ENCODE measurements at regions not wholly inside any gene's neighbourhood (a gene's known extent, or its start where the extent isn't known, plus 50 kb on each side); places are given as distances from the start of the nearest gene placed in this dataset.

DNA sequence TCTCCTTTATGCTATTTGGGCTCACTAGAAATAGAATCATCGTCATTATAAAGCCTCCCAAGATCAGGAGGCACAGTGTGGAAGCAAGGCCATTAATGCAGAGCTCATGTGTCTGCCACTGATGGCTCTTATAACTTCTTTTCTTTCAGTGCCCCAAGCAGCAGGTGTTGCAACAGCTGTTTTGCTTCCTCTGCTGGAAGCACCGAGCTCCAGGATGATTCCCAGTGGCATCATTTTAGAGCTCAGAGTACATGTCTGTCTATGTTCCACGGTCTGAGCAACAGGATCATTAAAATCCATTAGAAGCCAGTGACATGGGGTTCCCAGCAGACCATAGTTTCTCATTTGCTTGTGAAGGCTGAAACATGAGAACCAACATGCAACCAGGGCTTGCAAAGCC, 803.0 kb upstream of the FAT3 start:
- no peaks in the 10 kb centered on the region for H3K27me3 ChIP-seq (ENCODE audit: insufficient read depth)
- no peak overlapping the region for H3K4me3 ChIP-seq (ENCODE audit: low read depth in 2 of 2, low read length in 1 of 2)
- H3K9me2 ChIP-seq: no peaks in the 10 kb centered on the region
- DNase-seq: no peak
- no peak overlapping the region for H3K27ac ChIP-seq (ENCODE audit: low read depth in 2 of 2, low read length in 1 of 2)
- ChIA-PET CTCF (no interaction called here), POLR2A (no interaction called here)
- 24% methylated on average over 3 of the region's 3 CpGs for WGBS (ENCODE audit: low lambda C conversion rate)
- no peak overlapping the region for H3K4me2 ChIP-seq
- H3K36me3 ChIP-seq (replicated peaks in 1 of 2; ENCODE audit: control insufficient read depth in 1 of 2, insufficient read depth in 2 of 2, low read length in 1 of 2): no peaks in the 10 kb centered on the region
- H4K20me1 ChIP-seq (ENCODE audit: insufficient read depth): no peaks in the 10 kb centered on the region
- no peak overlapping the region for H2AFZ ChIP-seq (ENCODE audit: low read depth)
- no peaks in the 10 kb centered on the region for H3K4me1 ChIP-seq (ENCODE audit: control insufficient read depth in 1 of 2, insufficient read depth in 2 of 2, low read depth in 1 of 2, low read length in 1 of 2)
- H3K79me2 ChIP-seq (ENCODE audit: insufficient read depth): no peaks in the 10 kb centered on the region
- no peaks in the 10 kb centered on the region for H3K9me3 ChIP-seq
- TF ChIP-seq TEAD4 (IDR thresholded peaks at IDR 0.05; ENCODE audit: borderline replicate concordance, insufficient read depth) (no peak), IRF3 (IDR thresholded peaks at IDR 0.05; ENCODE audit: low read depth, low read length) (no peak), TAF1 (IDR thresholded peaks at IDR 0.05; ENCODE audit: borderline replicate concordance, low read depth, low read length) (no peak), FOXJ3 (CRISPR knock-in tag; IDR thresholded peaks at IDR 0.05) (no peak), RCOR1 (IDR thresholded peaks at IDR 0.05; ENCODE audit: low read length) (no peak), MAX (IDR thresholded peaks at IDR 0.05; ENCODE audit: low read depth) (no peak), MXI1 (IDR thresholded peaks at IDR 0.05; ENCODE audit: low read depth, low read length) (no peak), ELF1 (IDR thresholded peaks at IDR 0.05) (no peak), FOSL2 (IDR thresholded peaks at IDR 0.05; ENCODE audit: borderline replicate concordance, low read depth) (no peak), CHD2 (IDR thresholded peaks at IDR 0.05; ENCODE audit: low read length, partially characterized antibody) (no peak), NRF1 (IDR thresholded peaks at IDR 0.05; ENCODE audit: low read depth, low read length) (no peak), GATA2 (CRISPR knock-in tag; IDR thresholded peaks at IDR 0.05) (no peak), GABPA (IDR thresholded peaks at IDR 0.05; ENCODE audit: low read depth) (no peak), TCF12 (IDR thresholded peaks at IDR 0.05) (no peak), NFIC (IDR thresholded peaks at IDR 0.05; ENCODE audit: borderline replicate concordance) (no peak)
- TF ChIP-seq, protein P1, sequence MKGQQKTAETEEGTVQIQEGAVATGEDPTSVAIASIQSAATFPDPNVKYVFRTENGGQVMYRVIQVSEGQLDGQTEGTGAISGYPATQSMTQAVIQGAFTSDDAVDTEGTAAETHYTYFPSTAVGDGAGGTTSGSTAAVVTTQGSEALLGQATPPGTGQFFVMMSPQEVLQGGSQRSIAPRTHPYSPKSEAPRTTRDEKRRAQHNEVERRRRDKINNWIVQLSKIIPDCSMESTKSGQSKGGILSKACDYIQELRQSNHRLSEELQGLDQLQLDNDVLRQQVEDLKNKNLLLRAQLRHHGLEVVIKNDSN (IDR thresholded peaks at IDR 0.05; ENCODE audit: borderline replicate concordance, low read depth): no peak
- H3F3A ChIP-seq (replicated peaks; ENCODE audit: insufficient read depth): no peaks in the 10 kb centered on the region
- no peak overlapping the region for H3K9ac ChIP-seq

GRCh38 chr11:91407842-91408241, 816.8 kb upstream of the FAT3 start:
- ChIA-PET CTCF (interaction anchor here (1.0 kb wide), 1 partner anchor 34 kb away, joined by 4 read pairs; no protein-coding TSS in a partner anchor), POLR2A (no interaction called here)
- H3K4me1 ChIP-seq (ENCODE audit: control insufficient read depth in 1 of 2, insufficient read depth in 2 of 2, low read depth in 1 of 2, low read length in 1 of 2): no peaks in the 10 kb centered on the region
- no peak overlapping the region for H3K4me3 ChIP-seq (ENCODE audit: low read depth in 2 of 2, low read length in 1 of 2)
- H2AFZ ChIP-seq (ENCODE audit: low read depth): no peak overlapping the region
- H3K27ac ChIP-seq (ENCODE audit: low read depth in 2 of 2, low read length in 1 of 2): no peak overlapping the region
- H3K9me2 ChIP-seq: no peaks in the 10 kb centered on the region
- DNase-seq: no peak
- no peak overlapping the region for H3K4me2 ChIP-seq
- H3F3A ChIP-seq (replicated peaks; ENCODE audit: insufficient read depth): no peaks in the 10 kb centered on the region
- no peaks in the 10 kb centered on the region for H3K9me3 ChIP-seq
- H3K36me3 ChIP-seq (replicated peaks in 1 of 2; ENCODE audit: control insufficient read depth in 1 of 2, insufficient read depth in 2 of 2, low read length in 1 of 2): no peaks in the 10 kb centered on the region
- no peaks in the 10 kb centered on the region for H3K79me2 ChIP-seq (ENCODE audit: insufficient read depth)
- H3K9ac ChIP-seq: no peak overlapping the region
- H4K20me1 ChIP-seq (ENCODE audit: insufficient read depth): no peaks in the 10 kb centered on the region
- no peaks in the 10 kb centered on the region for H3K27me3 ChIP-seq (ENCODE audit: insufficient read depth)
- TF ChIP-seq IRF3 (IDR thresholded peaks at IDR 0.05; ENCODE audit: low read depth, low read length): no peak
- TF ChIP-seq SMC3 (IDR thresholded peaks at IDR 0.05; ENCODE audit: low read depth, low read length): no peak
- no peak for TF ChIP-seq ELF1 (IDR thresholded peaks at IDR 0.05)
- no peak for TF ChIP-seq MXI1 (IDR thresholded peaks at IDR 0.05; ENCODE audit: low read depth, low read length)
- TF ChIP-seq EP300 (IDR thresholded peaks at IDR 0.05; ENCODE audit: borderline replicate concordance in 1 of 2, low read depth in 1 of 2, low read length in 1 of 2): no peak
- no peak for TF ChIP-seq TEAD4 (IDR thresholded peaks at IDR 0.05; ENCODE audit: borderline replicate concordance, insufficient read depth)
- no peak for TF ChIP-seq POLR2AphosphoS5 (IDR thresholded peaks at IDR 0.05; ENCODE audit: low read depth, low read length)
- TF ChIP-seq RFX5 (IDR thresholded peaks at IDR 0.05; ENCODE audit: low read length): no peak
- no peak for TF ChIP-seq RAD21 (IDR thresholded peaks at IDR 0.05; ENCODE audit: low read length)
- no peak for TF ChIP-seq ZBTB33 (IDR thresholded peaks at IDR 0.05; ENCODE audit: borderline replicate concordance, low read depth)
- TF ChIP-seq RCOR1 (IDR thresholded peaks at IDR 0.05; ENCODE audit: low read length): no peak
- no peak for TF ChIP-seq CTCF (IDR thresholded peaks at IDR 0.05)

All from SK-N-SH (cell line).